Embryonic facial prominence (tissue), 1 donor: ENCODE measurements at regions not wholly inside any gene's neighbourhood (a gene's known extent, or its start where the extent isn't known, plus 50 kb on each side); places are given as distances from the start of the nearest gene placed in this dataset.

Experiments
- DNase-seq: peaks from one replicate; pipeline ENCODE4 v3.0.0-alpha.2; 2016; ENCODE audit errors: extremely low spot score

GRCh38 chr18:22847392-22847791 lies 85.7 kb upstream of the RBBP8 start:
- no peak for DNase-seq

- no peak for DNase-seq
Measured at GRCh38 chr18:22847867-22848451, 85.2 kb upstream of the RBBP8 start.

DNA sequence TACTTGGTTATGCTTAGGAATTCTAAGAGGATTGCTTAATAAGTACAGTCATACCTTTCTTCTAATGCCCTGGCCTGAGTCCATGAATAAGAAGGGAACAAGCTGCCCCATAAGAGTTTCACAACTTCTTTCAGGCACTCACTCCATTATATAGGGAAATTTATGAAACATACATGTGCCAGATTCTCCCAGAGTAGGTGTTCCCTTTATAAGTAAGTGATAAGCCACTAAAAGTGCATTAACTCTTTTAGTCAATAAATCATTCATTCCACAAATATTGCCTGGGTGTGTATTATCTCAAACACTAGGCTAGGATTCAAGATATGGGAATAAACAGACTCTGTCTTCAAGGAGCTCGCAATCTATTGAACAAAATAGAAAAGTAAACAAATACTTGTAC lies 84.5 kb upstream of the RBBP8 start:
- DNase-seq = no peak

DNA sequence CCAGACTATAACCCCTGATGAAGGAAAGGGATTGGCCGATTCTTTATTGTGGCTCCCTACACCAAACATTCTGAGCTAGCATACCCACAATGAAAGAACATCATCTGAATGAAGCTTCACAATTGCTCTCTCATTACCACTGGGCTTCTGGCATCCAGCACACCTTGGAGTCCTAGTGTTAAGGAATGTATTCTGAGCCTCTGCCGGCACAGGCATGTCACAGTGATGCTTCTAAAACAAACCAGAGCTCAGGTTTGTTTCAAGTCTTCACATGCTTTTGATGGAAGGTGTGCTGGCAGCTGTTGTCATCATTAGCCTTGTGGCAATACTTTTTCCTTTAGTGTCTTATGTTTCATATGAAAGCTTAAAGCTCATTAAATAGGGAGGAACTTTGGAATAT lies 76.3 kb upstream of the RBBP8 start:
- DNase-seq = no peak

GRCh38 chr18:22858121-22858520 lies 75.0 kb upstream of the RBBP8 start:
- DNase-seq = no peak

DNA sequence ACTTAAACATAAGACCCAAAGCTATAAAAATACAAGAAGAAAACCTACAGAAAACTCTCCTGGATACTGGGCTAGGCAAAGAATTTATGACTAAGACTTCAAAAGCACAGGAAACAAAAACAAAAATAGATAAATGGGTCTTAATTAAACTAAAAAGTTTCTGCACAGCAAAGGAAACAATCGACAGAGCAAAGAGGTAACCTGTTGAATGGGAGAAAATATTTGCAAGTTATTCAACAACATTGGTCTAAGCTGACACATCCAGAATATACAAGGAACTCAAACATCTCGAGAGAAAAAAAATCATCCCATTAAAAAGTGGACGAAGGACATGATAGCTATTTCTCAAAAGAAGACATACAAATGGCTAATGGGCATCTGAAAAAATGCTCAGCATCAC lies 72.3 kb upstream of the RBBP8 start:
- no peak for DNase-seq

DNA sequence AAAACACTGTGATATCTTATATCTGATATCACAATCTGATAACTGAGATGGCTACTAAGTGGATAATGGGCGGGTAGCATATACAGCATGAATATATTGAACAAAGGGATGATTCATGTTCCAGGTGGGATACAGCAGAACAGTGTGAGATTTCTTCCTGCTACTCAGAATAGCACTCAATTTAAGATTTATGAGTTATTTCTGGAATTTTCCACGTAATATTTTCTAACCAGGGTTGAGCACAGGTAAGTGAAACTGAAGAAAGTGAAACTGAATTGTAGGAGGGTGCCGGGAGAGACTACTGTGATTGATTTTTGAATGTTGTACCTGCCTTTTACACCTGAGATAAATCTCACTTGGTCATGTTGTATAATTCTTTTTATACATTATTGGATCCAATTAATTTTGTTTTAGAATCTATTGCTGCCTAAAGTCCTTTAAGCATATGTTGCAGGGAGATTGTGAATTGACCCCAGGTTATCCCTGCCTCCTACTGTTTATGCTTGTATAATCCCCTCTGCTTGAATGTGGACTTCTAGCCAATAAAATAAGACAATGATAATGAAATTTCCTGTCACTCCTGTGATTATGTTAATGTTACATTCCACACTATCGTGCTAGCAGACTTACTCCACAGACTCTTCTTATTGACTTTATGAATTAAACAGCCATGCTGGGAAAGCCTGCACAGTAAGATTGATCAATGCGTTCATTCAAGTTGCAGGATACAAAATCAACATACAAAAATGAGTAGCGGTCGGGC lies 67.6 kb upstream of the RBBP8 start:
- DNase-seq = no peak

GRCh38 chr18:22868831-22869230 lies 64.3 kb upstream of the RBBP8 start:
- DNase-seq = no peak

DNA sequence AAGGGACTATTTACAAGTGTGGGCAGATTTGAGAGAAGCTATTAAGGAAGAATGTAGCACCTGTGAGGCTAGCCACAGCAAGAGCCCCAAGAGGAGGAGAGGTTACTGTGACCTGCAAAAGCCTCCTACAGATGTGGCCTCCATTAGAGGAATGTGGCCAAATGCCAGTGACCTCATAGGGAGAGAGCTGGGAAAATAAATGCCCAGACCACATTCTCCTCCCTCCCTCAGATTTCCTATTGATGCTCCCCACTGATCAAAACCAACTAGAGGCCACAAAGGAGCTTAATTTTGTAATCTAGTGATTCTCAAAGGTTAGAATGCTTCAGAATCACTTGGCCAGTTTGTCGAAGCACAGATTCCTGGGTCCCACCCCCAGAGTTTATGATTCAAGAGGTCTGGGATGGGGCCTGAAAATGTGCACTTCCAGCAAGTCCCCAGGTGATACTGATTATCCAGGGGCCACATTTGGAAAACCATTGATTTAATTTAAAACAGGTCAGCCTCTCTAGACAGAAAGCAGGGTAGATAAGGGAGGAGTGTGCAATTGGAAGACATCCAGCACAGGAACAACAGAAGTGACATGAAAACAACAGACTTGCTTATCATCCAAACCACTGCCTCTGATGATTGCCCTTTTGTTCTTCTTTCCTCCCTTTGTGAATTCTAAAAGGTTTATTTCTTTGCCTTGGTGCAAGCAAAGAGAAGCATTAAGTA lies 61.2 kb upstream of the RBBP8 start:
- no peak for DNase-seq

DNA sequence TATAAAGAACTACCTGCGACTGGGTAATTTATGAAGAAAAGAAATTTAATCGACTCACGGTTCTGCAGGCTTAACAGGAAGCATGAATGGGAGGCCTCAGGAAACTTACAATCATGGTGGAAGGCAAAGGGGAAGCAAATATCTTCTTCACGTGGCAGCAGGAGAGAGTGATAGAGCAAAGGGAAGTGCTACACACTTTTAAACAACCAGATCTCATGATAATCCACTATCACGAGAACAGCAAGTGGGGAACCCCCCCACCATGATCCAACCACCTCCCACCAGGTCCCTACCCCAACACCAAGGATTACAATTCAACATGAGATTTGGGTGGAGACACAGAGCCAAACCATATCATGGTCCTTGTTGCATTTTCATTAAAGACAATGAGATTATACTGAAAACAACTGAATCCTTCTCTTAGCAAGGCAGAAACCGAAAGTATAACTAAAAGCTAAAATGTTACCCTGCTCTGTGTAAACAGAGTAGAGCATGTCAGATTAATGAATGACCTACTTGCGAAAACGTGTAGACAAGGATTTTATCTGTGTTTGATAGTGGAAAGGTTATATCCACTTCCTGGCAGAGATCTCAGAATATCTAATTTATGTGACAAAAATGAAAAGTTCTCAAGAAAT lies 60.1 kb upstream of the RBBP8 start:
- no peak for DNase-seq

- no peak for DNase-seq
Measured at GRCh38 chr18:22879293-22879692, 53.8 kb upstream of the RBBP8 start.

- no peak for DNase-seq
Measured at GRCh38 chr18:22882084-22882483, 51.0 kb upstream of the RBBP8 start.

- no peak for DNase-seq
Measured at GRCh38 chr18:22883179-22883578, 49.9 kb upstream of the RBBP8 start.
